Endodermal cell (in vitro differentiated cells): ENCODE measurements at regions not wholly inside any gene's neighbourhood (a gene's known extent, or its start where the extent isn't known, plus 50 kb on each side); places are given as distances from the start of the nearest gene placed in this dataset.
A peak's percentile ranks its signal among the peaks of the same experiment; 100 is the strongest.

Source experiments
- DNase-seq: peaks from one replicate; pipeline ENCODE4 v3.0.0-alpha.2; 2017
- H3K27ac ChIP-seq: 2 replicates; pipeline ENCODE4 v1.5.1; 2013; ENCODE audit warnings: mild to moderate bottlenecking, low read depth, low read length, moderate library complexity
- H3K27me3 ChIP-seq: 2 replicates; pipeline ENCODE4 v1.6.1; 2013; ENCODE audit warnings: mild to moderate bottlenecking, low read length, moderate library complexity; ENCODE audit not compliant: insufficient read depth, control insufficient read depth, poor library complexity, severe bottlenecking
- H3K36me3 ChIP-seq: 2 replicates; pipeline ENCODE4 v1.7.0; 2013; ENCODE audit warnings: mild to moderate bottlenecking, low read length, moderate library complexity; ENCODE audit not compliant: control insufficient read depth, insufficient read depth
- H3K4me1 ChIP-seq: one replicate; pipeline ENCODE4 v1.7.0; 2013; ENCODE audit warnings: low read length; ENCODE audit not compliant: control insufficient read depth, insufficient read depth
- H3K4me3 ChIP-seq: 2 replicates; pipeline ENCODE4 v1.5.1; 2013; ENCODE audit warnings: mild to moderate bottlenecking, low read length, moderate library complexity
- H3K9ac ChIP-seq: 2 replicates; pipeline ENCODE4 v1.6.1; 2013; ENCODE audit warnings: mild to moderate bottlenecking, low read length, moderate library complexity; ENCODE audit not compliant: poor library complexity, severe bottlenecking; ENCODE audit errors: extremely low read depth
- H3K9me3 ChIP-seq: 2 replicates; pipeline ENCODE4 v1.6.1; 2013; ENCODE audit warnings: mild to moderate bottlenecking, low read length, moderate library complexity; ENCODE audit not compliant: control insufficient read depth
- H3K27ac Mint-ChIP-seq: 2 replicates; pipeline ENCODE4 v1.8.0; 2020; ENCODE audit warnings: mixed read lengths
- H3K27me3 Mint-ChIP-seq: 2 replicates; pipeline ENCODE4 v1.8.0; 2021; ENCODE audit warnings: mild to moderate bottlenecking, mixed read lengths; ENCODE audit not compliant: insufficient read depth
- H3K36me3 Mint-ChIP-seq: 2 replicates; pipeline ENCODE4 v1.8.0; 2020; ENCODE audit warnings: low read depth, mixed read lengths
- H3K4me1 Mint-ChIP-seq: 2 replicates; pipeline ENCODE4 v1.8.0; 2020; ENCODE audit warnings: mixed read lengths
- H3K4me3 Mint-ChIP-seq: 2 replicates; pipeline ENCODE4 v1.8.0; 2020; ENCODE audit warnings: mild to moderate bottlenecking, moderate library complexity, mixed read lengths
- H3K9me3 Mint-ChIP-seq: 2 replicates; pipeline ENCODE4 v1.8.0; 2020; ENCODE audit warnings: mild to moderate bottlenecking, mixed read lengths
- WGBS, 2 experiments: methylation state at CpG; one replicate each; pipeline versions ENCODE4 v1.1.5 to v1.1.7; 2013; ENCODE audit warnings: missing lambda C conversion rate in 2 of 2, mixed read lengths in 1 of 2; ENCODE audit not compliant: insufficient coverage in 1 of 2, insufficient read length in 1 of 2; 5-methylcytosine and 5-hydroxymethylcytosine counted together
- TF ChIP-seq, protein P1 (sequence below): fragments of 200-600 bp; sonication (generic); conservative IDR thresholded peaks from 2 replicates; pipeline ENCODE4 v1.5.0; 2021; ENCODE audit warnings: antibody characterized with exemption, mild to moderate bottlenecking

DNA sequence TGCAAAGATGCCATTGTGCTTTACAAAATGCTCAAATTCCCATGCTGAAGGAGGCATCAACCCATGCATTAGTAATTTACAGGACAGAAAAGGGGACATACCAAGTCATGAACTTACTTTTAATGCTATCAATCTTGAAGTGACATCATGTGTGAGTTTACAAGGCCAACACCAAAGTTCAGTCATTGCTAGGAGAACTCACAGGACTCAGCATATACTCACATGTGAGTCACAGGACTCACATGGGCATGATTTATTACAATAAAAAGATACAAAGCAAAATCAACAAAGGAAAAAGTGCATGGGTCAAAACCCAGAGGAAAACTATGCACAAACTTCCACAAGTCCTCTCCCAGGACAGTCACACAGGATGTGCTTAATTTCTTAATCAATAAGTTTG is 1656.0 kb downstream of the MRPL39 start:
- no peak overlapping the region for H3K27ac ChIP-seq
- H3K36me3 Mint-ChIP-seq, result no peaks in the 10 kb centered on the region
- H3K4me1 ChIP-seq, result no peaks in the 10 kb centered on the region
- peaks cover 51% of the 10 kb centered on the region for H3K9me3 Mint-ChIP-seq
- H3K27ac Mint-ChIP-seq, result no peak overlapping the region
- H3K4me1 Mint-ChIP-seq, result no peaks in the 10 kb centered on the region
- TF ChIP-seq, protein P1, sequence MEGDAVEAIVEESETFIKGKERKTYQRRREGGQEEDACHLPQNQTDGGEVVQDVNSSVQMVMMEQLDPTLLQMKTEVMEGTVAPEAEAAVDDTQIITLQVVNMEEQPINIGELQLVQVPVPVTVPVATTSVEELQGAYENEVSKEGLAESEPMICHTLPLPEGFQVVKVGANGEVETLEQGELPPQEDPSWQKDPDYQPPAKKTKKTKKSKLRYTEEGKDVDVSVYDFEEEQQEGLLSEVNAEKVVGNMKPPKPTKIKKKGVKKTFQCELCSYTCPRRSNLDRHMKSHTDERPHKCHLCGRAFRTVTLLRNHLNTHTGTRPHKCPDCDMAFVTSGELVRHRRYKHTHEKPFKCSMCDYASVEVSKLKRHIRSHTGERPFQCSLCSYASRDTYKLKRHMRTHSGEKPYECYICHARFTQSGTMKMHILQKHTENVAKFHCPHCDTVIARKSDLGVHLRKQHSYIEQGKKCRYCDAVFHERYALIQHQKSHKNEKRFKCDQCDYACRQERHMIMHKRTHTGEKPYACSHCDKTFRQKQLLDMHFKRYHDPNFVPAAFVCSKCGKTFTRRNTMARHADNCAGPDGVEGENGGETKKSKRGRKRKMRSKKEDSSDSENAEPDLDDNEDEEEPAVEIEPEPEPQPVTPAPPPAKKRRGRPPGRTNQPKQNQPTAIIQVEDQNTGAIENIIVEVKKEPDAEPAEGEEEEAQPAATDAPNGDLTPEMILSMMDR, result no peak
- peaks cover 29% of the 10 kb centered on the region for H3K9me3 ChIP-seq
- H3K4me3 ChIP-seq, result no peak overlapping the region
- H3K9ac ChIP-seq, result no peak overlapping the region
- H3K27me3 Mint-ChIP-seq, result no peaks in the 10 kb centered on the region
- no peak for DNase-seq
- no peaks in the 10 kb centered on the region for H3K27me3 ChIP-seq
- no peak overlapping the region for H3K4me3 Mint-ChIP-seq
- H3K36me3 ChIP-seq, result no peaks in the 10 kb centered on the region

DNA sequence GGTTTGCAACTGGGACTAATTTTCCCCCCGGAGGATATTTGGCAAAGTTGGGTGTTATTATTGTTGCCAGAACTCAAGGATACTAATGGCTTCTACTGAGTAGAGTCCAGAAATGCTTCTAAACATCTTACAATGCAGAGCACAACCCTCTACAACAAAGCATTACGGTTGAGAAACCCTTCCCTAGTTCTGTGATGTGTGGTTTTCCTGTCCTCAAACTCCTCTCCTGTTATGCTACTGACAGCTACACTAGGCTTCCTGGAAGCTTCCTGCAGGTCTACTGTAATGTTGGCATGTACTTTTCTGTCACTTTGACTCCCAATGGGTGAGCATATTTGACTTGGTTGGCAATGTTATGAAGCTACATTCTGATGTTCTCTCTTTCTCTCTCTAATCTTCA is 1656.9 kb downstream of the MRPL39 start:
- 95 to 100% methylated on average over 1 to 2 of the region's 2 CpGs for WGBS, 2 experiments
- TF ChIP-seq, protein P1, result no peak
- no peaks in the 10 kb centered on the region for H3K27me3 ChIP-seq
- Mint-ChIP-seq H3K4me3 (no peak overlapping the region), H3K4me1 (no peaks in the 10 kb centered on the region), H3K27me3 (no peaks in the 10 kb centered on the region), H3K9me3 (peaks cover 54% of the 10 kb centered on the region), H3K27ac (no peak overlapping the region), H3K36me3 (no peaks in the 10 kb centered on the region)
- H3K4me1 ChIP-seq, result no peaks in the 10 kb centered on the region
- DNase-seq, result no peak
- H3K9ac ChIP-seq, result no peak overlapping the region
- H3K4me3 ChIP-seq, result no peak overlapping the region
- peaks cover 23% of the 10 kb centered on the region for H3K9me3 ChIP-seq
- no peak overlapping the region for H3K27ac ChIP-seq
- no peaks in the 10 kb centered on the region for H3K36me3 ChIP-seq

DNA sequence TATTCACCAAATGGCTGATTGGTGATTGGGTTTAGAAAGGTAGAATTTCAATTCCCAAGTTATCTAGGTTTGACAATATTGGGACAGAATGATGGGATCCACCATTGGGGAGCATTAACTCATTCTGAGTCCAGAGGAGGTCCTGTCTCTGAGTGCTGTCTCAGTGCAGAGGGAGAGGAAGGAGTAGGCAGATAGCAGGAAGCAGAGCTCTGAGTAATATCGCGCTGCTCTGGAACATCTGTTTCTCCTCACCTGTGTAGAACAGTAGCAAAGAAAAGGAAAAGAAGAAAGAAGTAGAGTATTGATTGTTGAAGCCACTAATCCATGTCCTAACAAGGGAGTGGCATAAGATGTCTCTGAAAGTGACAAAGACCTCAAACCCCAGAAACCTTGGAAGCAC is 1657.8 kb downstream of the MRPL39 start:
- H3K27me3 Mint-ChIP-seq, result no peaks in the 10 kb centered on the region
- TF ChIP-seq, protein P1, result no peak
- H3K27ac Mint-ChIP-seq, result no peak overlapping the region

More for the DNA sequence above, 1657.8 kb downstream of the MRPL39 start:
- H3K4me1 ChIP-seq, result no peaks in the 10 kb centered on the region
- no peak overlapping the region for H3K9ac ChIP-seq
- peaks cover 25% of the 10 kb centered on the region for H3K9me3 ChIP-seq
- Mint-ChIP-seq H3K4me3 (no peak overlapping the region), H3K36me3 (no peaks in the 10 kb centered on the region), H3K4me1 (no peaks in the 10 kb centered on the region), H3K9me3 (peaks cover 59% of the 10 kb centered on the region)
- no peak for DNase-seq
- H3K27me3 ChIP-seq, result no peaks in the 10 kb centered on the region
- H3K27ac ChIP-seq, result no peak overlapping the region
- WGBS, 2 experiments, result 93 to 100% methylated on average over 2 of the region's 2 CpGs
- H3K36me3 ChIP-seq, result no peaks in the 10 kb centered on the region
- peak overlapping the region; percentile 2 for H3K4me3 ChIP-seq
